ENCODE measurements at regions not wholly inside any gene's neighbourhood (a gene's known extent, or its start where the extent isn't known, plus 50 kb on each side); places are given as distances from the start of the nearest gene placed in this dataset.

GRCh38 chr1:5599541-5599940, 392.7 kb downstream of the NPHP4 start:
- H3K9me3 Mint-ChIP-seq = no peaks in the 10 kb centered on the region
- no peaks in the 10 kb centered on the region for H3K4me1 Mint-ChIP-seq
- H3K27me3 Mint-ChIP-seq = peaks cover 31% of the 10 kb centered on the region
- no peak for DNase-seq
- no peak overlapping the region for H3K4me3 Mint-ChIP-seq
- H3K27ac Mint-ChIP-seq = no peak overlapping the region
- H3K36me3 Mint-ChIP-seq = no peaks in the 10 kb centered on the region

- Mint-ChIP-seq H3K4me1 (no peaks in the 10 kb centered on the region), H3K27me3 (peaks cover 26% of the 10 kb centered on the region), H3K36me3 (no peaks in the 10 kb centered on the region), H3K27ac (no peak overlapping the region), H3K9me3 (no peaks in the 10 kb centered on the region), H3K4me3 (no peak overlapping the region)
- no peak for DNase-seq
Observed at GRCh38 chr1:5598824-5599395, 393.3 kb downstream of the NPHP4 start.

GRCh38 chr1:5597991-5598823, 394.0 kb downstream of the NPHP4 start:
- no peaks in the 10 kb centered on the region for H3K4me1 Mint-ChIP-seq
- no peak for DNase-seq
- H3K27ac Mint-ChIP-seq = no peak overlapping the region
- no peak overlapping the region for H3K4me3 Mint-ChIP-seq
- H3K36me3 Mint-ChIP-seq = no peaks in the 10 kb centered on the region
- H3K27me3 Mint-ChIP-seq = peaks cover 19% of the 10 kb centered on the region
- H3K9me3 Mint-ChIP-seq = no peaks in the 10 kb centered on the region

GRCh38 chr1:5597171-5597850, 394.9 kb downstream of the NPHP4 start:
- Mint-ChIP-seq H3K9me3 (no peaks in the 10 kb centered on the region), H3K4me3 (no peak overlapping the region), H3K27ac (no peak overlapping the region), H3K4me1 (no peaks in the 10 kb centered on the region), H3K36me3 (no peaks in the 10 kb centered on the region), H3K27me3 (peaks cover 16% of the 10 kb centered on the region)
- no peak for DNase-seq

- Mint-ChIP-seq H3K27ac (no peak overlapping the region), H3K4me3 (no peak overlapping the region), H3K27me3 (peaks cover 9% of the 10 kb centered on the region), H3K4me1 (no peaks in the 10 kb centered on the region), H3K9me3 (no peaks in the 10 kb centered on the region), H3K36me3 (no peaks in the 10 kb centered on the region)
- DNase-seq = no peak
Observed at GRCh38 chr1:5596651-5597050, 395.6 kb downstream of the NPHP4 start.

- peaks cover under 1% of the 10 kb centered on the region for H3K27me3 Mint-ChIP-seq
Observed at GRCh38 chr1:5595531-5596170, 396.6 kb downstream of the NPHP4 start.

GRCh38 chr1:5594056-5594956, 397.9 kb downstream of the NPHP4 start:
- H3K36me3 Mint-ChIP-seq = no peaks in the 10 kb centered on the region
- H3K4me3 Mint-ChIP-seq = no peak overlapping the region
- no peaks in the 10 kb centered on the region for H3K4me1 Mint-ChIP-seq
- peaks cover 8% of the 10 kb centered on the region for H3K9me3 Mint-ChIP-seq
- H3K27ac Mint-ChIP-seq = no peak overlapping the region
- no peaks in the 10 kb centered on the region for H3K27me3 Mint-ChIP-seq
- DNase-seq = no peak

More at GRCh38 chr1:5595531-5596170, 396.6 kb downstream of the NPHP4 start:
- Mint-ChIP-seq H3K9me3 (peaks cover 6% of the 10 kb centered on the region), H3K4me1 (no peaks in the 10 kb centered on the region), H3K4me3 (no peak overlapping the region), H3K27ac (no peak overlapping the region), H3K36me3 (no peaks in the 10 kb centered on the region)
- no peak for DNase-seq

- H3K4me1 Mint-ChIP-seq = no peaks in the 10 kb centered on the region
- peaks cover 8% of the 10 kb centered on the region for H3K9me3 Mint-ChIP-seq
- DNase-seq = no peak
- no peaks in the 10 kb centered on the region for H3K36me3 Mint-ChIP-seq
- H3K27me3 Mint-ChIP-seq = peaks cover 9% of the 10 kb centered on the region
- no peak overlapping the region for H3K27ac Mint-ChIP-seq
- H3K4me3 Mint-ChIP-seq = no peak overlapping the region
Observed at GRCh38 chr1:5590717-5591116, 401.5 kb downstream of the NPHP4 start.

- Mint-ChIP-seq H3K4me3 (no peak overlapping the region), H3K4me1 (no peaks in the 10 kb centered on the region), H3K36me3 (no peaks in the 10 kb centered on the region), H3K27ac (no peak overlapping the region), H3K27me3 (peaks cover 27% of the 10 kb centered on the region), H3K9me3 (peaks cover 8% of the 10 kb centered on the region)
- DNase-seq = no peak
Observed at GRCh38 chr1:5586629-5587028, 405.6 kb downstream of the NPHP4 start.

GRCh38 chr1:5585256-5585655, 407.0 kb downstream of the NPHP4 start:
- DNase-seq = no peak
- peaks cover 2% of the 10 kb centered on the region for H3K9me3 Mint-ChIP-seq
- no peak overlapping the region for H3K4me3 Mint-ChIP-seq
- peaks cover 31% of the 10 kb centered on the region for H3K27me3 Mint-ChIP-seq
- no peaks in the 10 kb centered on the region for H3K4me1 Mint-ChIP-seq
- no peaks in the 10 kb centered on the region for H3K36me3 Mint-ChIP-seq
- H3K27ac Mint-ChIP-seq = no peak overlapping the region

GRCh38 chr1:5580926-5581325, 411.3 kb downstream of the NPHP4 start:
- H3K4me1 Mint-ChIP-seq = no peaks in the 10 kb centered on the region
- H3K27me3 Mint-ChIP-seq = peaks cover 22% of the 10 kb centered on the region
- H3K9me3 Mint-ChIP-seq = no peaks in the 10 kb centered on the region
- no peaks in the 10 kb centered on the region for H3K36me3 Mint-ChIP-seq
- no peak overlapping the region for H3K4me3 Mint-ChIP-seq
- no peak overlapping the region for H3K27ac Mint-ChIP-seq
- no peak for DNase-seq

GRCh38 chr1:5579966-5580365, 412.3 kb downstream of the NPHP4 start:
- Mint-ChIP-seq H3K9me3 (no peaks in the 10 kb centered on the region), H3K27ac (no peak overlapping the region), H3K36me3 (no peaks in the 10 kb centered on the region), H3K27me3 (peaks cover 22% of the 10 kb centered on the region), H3K4me3 (no peak overlapping the region), H3K4me1 (no peaks in the 10 kb centered on the region)
- DNase-seq = no peak

GRCh38 chr1:5578690-5579089, 413.5 kb downstream of the NPHP4 start:
- no peaks in the 10 kb centered on the region for H3K9me3 Mint-ChIP-seq
- H3K4me1 Mint-ChIP-seq = no peaks in the 10 kb centered on the region
- H3K27ac Mint-ChIP-seq = no peak overlapping the region
- DNase-seq = no peak
- no peaks in the 10 kb centered on the region for H3K36me3 Mint-ChIP-seq
- H3K4me3 Mint-ChIP-seq = no peak overlapping the region
- peaks cover 14% of the 10 kb centered on the region for H3K27me3 Mint-ChIP-seq

- Mint-ChIP-seq H3K27ac (no peak overlapping the region), H3K4me1 (no peaks in the 10 kb centered on the region), H3K4me3 (no peak overlapping the region), H3K36me3 (no peaks in the 10 kb centered on the region), H3K9me3 (no peaks in the 10 kb centered on the region), H3K27me3 (peaks cover 4% of the 10 kb centered on the region)
- no peak for DNase-seq
Observed at GRCh38 chr1:5577255-5578040, 414.8 kb downstream of the NPHP4 start.
